ENCODE measurements at regions not wholly inside any gene's neighbourhood (a gene's known extent, or its start where the extent isn't known, plus 50 kb on each side); places are given as distances from the start of the nearest gene placed in this dataset.

DNA sequence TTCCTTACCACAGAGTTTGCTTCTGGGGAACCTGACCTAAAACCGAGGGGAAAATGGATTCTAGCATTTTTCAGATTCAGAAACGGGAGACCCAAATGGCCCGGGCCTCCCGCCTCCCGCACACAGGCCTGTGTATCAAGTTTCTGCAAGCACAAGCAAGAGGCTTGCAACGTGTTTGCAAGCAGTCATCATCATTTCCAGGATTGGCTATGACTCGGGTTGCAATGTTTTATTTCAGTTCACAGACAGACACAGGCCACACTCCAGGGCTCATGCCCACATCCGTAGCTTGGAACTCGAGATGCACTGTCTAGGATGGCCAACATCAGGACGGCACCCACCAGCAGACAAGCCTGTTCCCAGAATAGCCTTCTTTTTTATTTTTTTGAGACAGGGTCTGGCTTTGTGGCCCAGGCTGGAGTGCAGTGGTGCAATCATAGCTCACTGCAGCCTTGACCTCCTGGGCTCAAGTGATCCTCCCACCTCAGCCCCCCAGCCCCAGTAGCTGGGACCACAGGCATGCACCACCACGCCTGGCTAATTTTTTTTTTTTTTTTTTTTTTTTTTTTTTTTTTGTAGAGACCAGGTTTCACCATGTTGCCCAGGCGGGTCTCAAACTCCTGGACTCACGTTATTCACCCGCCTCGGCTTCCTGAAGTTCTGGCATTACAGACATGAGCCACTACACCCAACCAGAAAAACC is 68.1 kb upstream of the FOXK1 start:
- DNase-seq, result no peak

DNA sequence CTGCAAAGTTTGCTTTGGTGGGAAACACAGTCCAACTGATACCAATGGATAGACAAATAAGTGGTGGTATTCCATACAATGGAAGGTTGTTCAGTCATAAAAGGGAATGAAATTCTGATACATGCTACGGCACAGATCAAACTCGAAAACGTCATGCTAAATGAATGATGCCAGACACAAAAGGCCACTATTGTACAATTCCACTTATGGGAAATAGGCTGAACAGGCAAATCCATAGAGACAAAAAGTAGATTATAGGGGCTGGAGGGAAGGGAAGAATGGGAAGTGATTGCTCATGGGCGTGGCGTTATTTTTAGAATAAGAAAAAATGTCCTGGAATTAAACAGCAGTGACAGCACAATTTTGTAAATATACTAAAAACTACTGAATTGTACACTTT is 66.0 kb upstream of the FOXK1 start:
- no peak for DNase-seq

DNA sequence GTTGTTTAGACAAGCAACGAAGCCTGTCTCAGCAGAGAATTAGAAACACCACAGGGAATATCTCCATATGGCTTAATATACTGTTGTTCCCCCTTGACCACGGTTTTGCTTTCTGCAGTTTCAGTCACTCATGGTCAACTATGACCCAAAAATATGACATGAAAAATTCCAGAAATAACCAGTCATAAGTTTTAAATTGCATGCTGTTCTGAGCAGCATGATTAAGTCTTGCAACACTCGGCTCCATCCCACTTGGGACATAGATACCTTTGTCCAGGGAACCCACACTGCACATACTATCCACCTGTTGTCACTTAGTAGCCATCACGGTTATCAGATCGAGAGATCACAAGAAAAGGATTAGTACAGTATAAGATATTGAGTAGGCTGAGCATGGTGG is 60.7 kb upstream of the FOXK1 start:
- no peak for DNase-seq

DNA sequence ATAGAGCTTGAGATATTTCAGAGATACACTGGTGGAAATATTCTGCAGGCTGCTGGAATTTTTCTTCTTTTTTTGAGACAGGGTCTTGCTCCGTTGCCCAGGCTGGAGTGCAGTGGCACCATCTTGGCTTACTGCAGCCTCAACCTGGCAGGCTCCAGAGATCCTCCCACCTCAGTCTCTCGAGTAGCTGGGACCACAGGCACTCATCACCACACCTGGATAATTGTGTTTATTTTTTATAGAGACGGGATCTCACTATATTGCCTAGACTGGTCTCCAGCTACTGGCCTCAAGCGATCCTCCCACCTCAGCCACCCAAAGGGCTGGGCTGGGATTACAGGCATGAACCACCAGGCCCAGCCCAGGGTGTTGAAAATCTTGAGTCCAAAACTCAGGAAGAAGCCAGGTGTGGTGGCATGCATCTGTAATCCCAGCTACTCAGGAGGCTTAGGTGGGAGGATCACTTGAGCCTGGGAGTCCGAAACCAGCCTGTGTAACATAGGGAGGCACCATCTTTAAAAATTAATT is 55.7 kb upstream of the FOXK1 start:
- no peak for DNase-seq

DNA sequence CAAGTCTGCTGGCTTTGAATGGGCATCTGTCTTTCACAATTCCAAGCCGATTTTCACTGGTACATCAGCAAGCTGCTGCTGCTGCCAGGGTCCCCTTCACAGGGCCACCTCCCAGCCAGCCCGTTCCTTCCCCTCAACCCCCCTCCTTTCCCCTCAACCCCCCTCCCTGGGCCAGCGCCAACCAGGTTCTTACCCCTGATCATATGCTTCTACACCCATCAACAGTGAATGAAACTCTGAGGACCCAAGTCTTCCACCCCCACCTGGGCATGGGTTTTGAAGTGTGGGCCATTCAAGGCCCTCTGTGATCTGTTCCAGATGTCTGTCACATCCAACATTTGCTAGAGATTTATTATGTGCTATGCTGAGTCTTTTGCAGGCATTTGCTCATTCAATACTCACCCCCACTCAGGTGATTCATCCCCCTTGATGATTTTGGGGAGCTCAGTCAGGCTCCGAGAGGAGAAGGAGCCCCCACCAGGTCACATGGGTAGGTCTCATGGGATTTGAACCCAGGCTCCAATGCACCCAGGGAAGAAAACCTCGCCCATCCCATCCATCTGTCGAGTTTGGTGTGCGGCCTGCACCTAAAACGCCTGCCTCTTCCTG is 52.7 kb upstream of the FOXK1 start:
- no peak for DNase-seq

DNA sequence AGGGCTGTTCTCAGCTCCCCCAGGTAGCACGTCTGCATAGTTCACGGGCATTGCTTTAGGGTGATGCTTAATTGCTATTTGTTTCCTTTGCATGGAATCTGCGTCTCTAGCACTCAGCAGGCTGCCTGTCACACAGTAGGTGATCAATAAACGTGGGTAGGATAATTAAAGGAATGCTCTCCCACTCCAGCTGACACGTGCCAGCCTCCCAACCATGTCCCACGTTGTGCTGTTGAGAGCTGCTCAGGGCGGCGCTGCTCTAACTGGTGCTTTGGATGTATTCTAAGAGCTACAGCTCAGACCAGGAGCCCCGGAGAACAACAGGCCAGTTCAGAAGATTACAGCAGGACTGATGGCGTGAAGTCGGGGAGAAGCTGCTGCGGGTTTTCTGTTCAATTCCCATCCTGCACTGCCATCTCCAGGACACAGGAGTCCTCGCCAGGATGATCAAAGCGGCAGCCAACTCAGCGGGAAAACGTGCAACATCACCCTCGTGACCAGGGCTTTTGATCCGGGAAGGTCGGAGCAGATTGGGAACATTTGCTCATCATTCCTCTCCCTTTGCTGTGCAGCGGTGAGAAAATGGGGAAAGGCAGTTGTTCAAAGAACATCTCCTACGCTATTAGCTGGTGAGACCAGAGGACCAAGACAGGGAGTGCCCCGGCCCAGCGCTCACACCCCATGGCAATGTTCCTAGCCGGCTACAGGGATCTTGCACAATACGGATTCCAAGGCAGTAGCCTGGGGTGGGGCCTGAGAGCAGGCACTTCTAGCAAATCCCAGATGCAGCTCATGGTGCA is 50.5 kb upstream of the FOXK1 start:
- DNase-seq, result peak; percentile 28 to 32
